Astrocyte (in vitro differentiated cells and primary cell): ENCODE measurements at regions not wholly inside any gene's neighbourhood (a gene's known extent, or its start where the extent isn't known, plus 50 kb on each side); places are given as distances from the start of the nearest gene placed in this dataset.

ENCODE experiments used
- DNase-seq: peaks from one replicate; pipeline ENCODE4 v3.0.0-alpha.2; 2010; ENCODE audit warnings: low read depth
- FAIRE-seq: peaks from 2 replicates; lab custom pipeline; 2011; peaks lifted over from hg19 to GRCh38; lab: Jason Lieb, UNC
- H2AFZ ChIP-seq: 2 replicates; pipeline ENCODE4 v1.6.0; 2012; ENCODE audit warnings: low read depth, low read length, inconsistent platforms
- H3K27ac ChIP-seq: 2 replicates; pipeline ENCODE4 v1.5.1; 2011; ENCODE audit warnings: low read depth, low read length, inconsistent platforms
- H3K27me3 ChIP-seq: 2 replicates; pipeline ENCODE4 v1.6.0; 2011; ENCODE audit warnings: low read length, inconsistent platforms; ENCODE audit not compliant: insufficient read depth
- H3K36me3 ChIP-seq: 2 replicates; pipeline ENCODE4 v1.5.1; 2011; ENCODE audit warnings: low read length, inconsistent platforms; ENCODE audit not compliant: insufficient read depth
- H3K4me1 ChIP-seq: 2 replicates; pipeline ENCODE4 v1.5.1; 2011; ENCODE audit warnings: low read length, inconsistent platforms; ENCODE audit not compliant: insufficient read depth
- H3K4me2 ChIP-seq: 2 replicates; pipeline ENCODE4 v1.6.0; 2012; ENCODE audit warnings: low read length, inconsistent platforms
- H3K4me3 ChIP-seq: 2 replicates; pipeline ENCODE4 v1.5.1; 2011; ENCODE audit warnings: low read depth, mild to moderate bottlenecking, low read length, inconsistent platforms; ENCODE audit not compliant: insufficient read depth
- H3K79me2 ChIP-seq: 2 replicates; pipeline ENCODE4 v1.6.0; 2012; ENCODE audit warnings: mild to moderate bottlenecking, low read length, inconsistent platforms; ENCODE audit not compliant: insufficient read depth
- H3K9ac ChIP-seq: 2 replicates; pipeline ENCODE4 v1.6.0; 2012; ENCODE audit warnings: mild to moderate bottlenecking, low read length, inconsistent platforms
- H3K9me3 ChIP-seq: 2 replicates; pipeline ENCODE4 v1.5.1; 2012; ENCODE audit warnings: low read depth, mild to moderate bottlenecking, low read length, inconsistent platforms; ENCODE audit not compliant: insufficient read depth
- H4K20me1 ChIP-seq: 2 replicates; pipeline ENCODE4 v1.6.0; 2012; ENCODE audit warnings: low read length, inconsistent platforms; ENCODE audit not compliant: insufficient read depth
- H3K27ac Mint-ChIP-seq: one replicate; pipeline ENCODE4 v1.8.0; 2021; ENCODE audit warnings: mild to moderate bottlenecking, mixed read lengths; ENCODE audit not compliant: unreplicated experiment
- H3K27me3 Mint-ChIP-seq: one replicate; pipeline ENCODE4 v1.8.0; 2021; ENCODE audit warnings: low read depth, mixed read lengths; ENCODE audit not compliant: unreplicated experiment
- H3K36me3 Mint-ChIP-seq: one replicate; pipeline ENCODE4 v1.8.0; 2021; ENCODE audit warnings: low read depth, mixed read lengths; ENCODE audit not compliant: unreplicated experiment
- H3K4me1 Mint-ChIP-seq: one replicate; pipeline ENCODE4 v1.8.0; 2021; ENCODE audit warnings: low read depth, mixed read lengths; ENCODE audit not compliant: unreplicated experiment
- H3K4me3 Mint-ChIP-seq: one replicate; pipeline ENCODE4 v1.8.0; 2021; ENCODE audit warnings: mild to moderate bottlenecking, moderate library complexity, mixed read lengths; ENCODE audit not compliant: unreplicated experiment
- H3K9me3 Mint-ChIP-seq: one replicate; pipeline ENCODE4 v1.8.0; 2021; ENCODE audit warnings: mild to moderate bottlenecking, mixed read lengths; ENCODE audit not compliant: unreplicated experiment
- CTCF ChIP-seq: IDR thresholded peaks from 2 replicates; pipeline ENCODE4 v1.5.1; 2011; ENCODE audit warnings: low read depth, mild to moderate bottlenecking, inconsistent platforms, low read length, moderate library complexity; ENCODE audit not compliant: insufficient read depth
- EZH2 ChIP-seq: IDR thresholded peaks from 2 replicates; pipeline ENCODE4 v1.6.1; 2012; ENCODE audit warnings: mild to moderate bottlenecking, low read length, inconsistent platforms; ENCODE audit not compliant: insufficient read depth

DNA sequence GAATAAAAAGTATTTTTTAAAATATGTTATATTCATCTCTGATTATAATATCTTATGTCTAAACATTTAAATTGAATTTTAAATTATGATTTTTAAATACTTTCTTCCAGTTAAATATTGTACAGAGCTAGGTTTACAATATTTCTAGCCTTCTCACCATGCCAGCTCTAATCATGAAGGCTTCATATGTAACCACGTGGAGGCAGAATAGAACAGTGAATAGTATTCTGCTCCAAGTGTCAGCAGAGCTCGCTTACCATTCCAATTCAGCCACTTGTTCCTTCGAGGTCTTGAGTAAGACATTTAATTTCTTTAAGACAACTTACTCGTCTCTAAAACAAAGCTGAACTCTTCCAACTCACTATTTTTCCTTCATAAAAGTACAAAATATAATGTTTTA is 871.8 kb downstream of the SUCLG1 start:
- H3K36me3 Mint-ChIP-seq, result no peaks in the 10 kb centered on the region
- Histone ChIP-seq H3K4me2 (no peak overlapping the region), H3K4me3 (no peak overlapping the region), H3K9ac (no peak overlapping the region), H3K79me2 (no peaks in the 10 kb centered on the region), H3K36me3 (no peaks in the 10 kb centered on the region), H4K20me1 (no peaks in the 10 kb centered on the region), H3K27ac (no peak overlapping the region), H3K4me1 (no peaks in the 10 kb centered on the region), H3K9me3 (no peaks in the 10 kb centered on the region), H2AFZ (no peak overlapping the region), H3K27me3 (no peaks in the 10 kb centered on the region)
- FAIRE-seq (no peak), DNase-seq (no peak)
- no peak overlapping the region for H3K27ac Mint-ChIP-seq
- peaks cover 14% of the 10 kb centered on the region for H3K4me1 Mint-ChIP-seq
- H3K27me3 Mint-ChIP-seq, result no peaks in the 10 kb centered on the region
- no peaks in the 10 kb centered on the region for H3K9me3 Mint-ChIP-seq
- no peak overlapping the region for H3K4me3 Mint-ChIP-seq
- TF ChIP-seq CTCF, result no peak
- TF ChIP-seq EZH2, result no peak

DNA sequence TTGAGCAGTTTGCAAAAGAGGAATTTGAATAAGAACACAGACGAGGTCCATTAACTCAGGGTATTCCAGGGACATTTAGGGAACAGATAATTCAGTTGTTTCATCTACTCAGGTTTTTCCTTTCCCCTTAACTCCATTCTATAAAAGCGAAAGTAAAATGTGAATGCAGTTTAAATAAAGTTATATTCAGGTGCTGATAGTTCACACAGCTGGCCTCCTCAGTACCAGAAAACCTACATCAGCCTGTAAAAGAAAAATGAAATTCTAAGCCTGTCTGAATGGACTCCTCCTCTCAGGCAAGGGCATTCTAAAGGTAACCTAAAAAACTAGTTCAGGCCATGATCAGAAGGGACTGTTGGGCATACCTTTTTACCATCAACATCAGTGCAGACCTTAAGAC is 873.8 kb downstream of the SUCLG1 start:
- TF ChIP-seq CTCF, result no peak
- TF ChIP-seq EZH2, result no peak
- Histone ChIP-seq H4K20me1 (no peaks in the 10 kb centered on the region), H3K27me3 (no peaks in the 10 kb centered on the region), H3K36me3 (no peaks in the 10 kb centered on the region), H3K9ac (peak overlapping the region; percentile 9), H2AFZ (peak overlapping the region; percentile 23), H3K9me3 (no peaks in the 10 kb centered on the region), H3K4me2 (peak overlapping the region; percentile 71), H3K4me1 (no peaks in the 10 kb centered on the region), H3K27ac (peak overlapping the region; percentile 17), H3K4me3 (no peak overlapping the region), H3K79me2 (no peaks in the 10 kb centered on the region)
- DNase-seq (no peak), FAIRE-seq (no peak)
- Mint-ChIP-seq H3K36me3 (no peaks in the 10 kb centered on the region), H3K9me3 (no peaks in the 10 kb centered on the region), H3K4me3 (peak overlapping the region; percentile 32), H3K27ac (peak overlapping the region; percentile 72), H3K27me3 (no peaks in the 10 kb centered on the region), H3K4me1 (peaks cover 14% of the 10 kb centered on the region)

DNA sequence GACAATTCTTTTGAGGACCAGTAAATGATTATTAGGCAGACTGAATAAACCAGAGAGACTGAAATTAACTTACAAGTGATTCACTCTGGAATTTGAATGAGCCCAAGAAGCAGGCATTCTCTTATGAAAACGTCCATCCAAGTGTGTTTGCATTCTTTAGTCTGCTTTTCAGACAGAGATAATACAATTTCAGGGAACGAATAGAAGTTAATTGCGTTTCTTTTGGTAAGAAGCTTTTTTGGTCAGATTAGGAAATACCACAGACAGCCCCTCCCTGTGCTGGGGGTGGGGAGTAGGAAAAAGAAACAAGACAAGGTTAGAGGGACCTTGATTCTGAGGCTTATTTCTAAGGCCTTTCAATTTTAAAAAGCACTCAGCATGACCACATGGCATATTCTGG is 874.4 kb downstream of the SUCLG1 start:
- Histone ChIP-seq H4K20me1 (no peaks in the 10 kb centered on the region), H3K36me3 (no peaks in the 10 kb centered on the region), H3K4me3 (no peak overlapping the region), H3K27ac (peak overlapping the region; percentile 17), H3K9me3 (no peaks in the 10 kb centered on the region), H3K4me2 (peak overlapping the region; percentile 71), H3K27me3 (no peaks in the 10 kb centered on the region), H3K79me2 (no peaks in the 10 kb centered on the region), H3K9ac (peak overlapping the region; percentile 9), H2AFZ (no peak overlapping the region), H3K4me1 (no peaks in the 10 kb centered on the region)
- Mint-ChIP-seq H3K36me3 (no peaks in the 10 kb centered on the region), H3K9me3 (no peaks in the 10 kb centered on the region), H3K27me3 (no peaks in the 10 kb centered on the region), H3K27ac (peak overlapping the region; percentile 72), H3K4me3 (no peak overlapping the region), H3K4me1 (peaks cover 14% of the 10 kb centered on the region)
- TF ChIP-seq CTCF, result no peak
- TF ChIP-seq EZH2, result no peak
- DNase-seq, result peak; percentile 28
- no peak for FAIRE-seq
